Natural killer cell (primary cell): ENCODE measurements at regions not wholly inside any gene's neighbourhood (a gene's known extent, or its start where the extent isn't known, plus 50 kb on each side); places are given as distances from the start of the nearest gene placed in this dataset.

Experiments
- ATAC-seq, 3 donors: fragments of 150-1000 bp in 2 of 3; fragments of 200-7000 bp in 1 of 3; cut with Tn5 transposase; 1 replicate in 1 of 3; 2 replicates in 2 of 3; pipeline ENCODE4 v1.10.0; 2021; ENCODE audit warnings: mild to moderate bottlenecking in 2 of 3, moderate library complexity in 2 of 3
- DNase-seq, 2 donors: peaks; one replicate each; pipeline versions ENCODE4 v3.0.0 to v3.0.0-alpha.2; 2013 to 2021; ENCODE audit warnings: mixed read lengths in 1 of 2
- H3K27ac ChIP-seq: one replicate; pipeline ENCODE4 v1.5.1; 2013; ENCODE audit warnings: mild to moderate bottlenecking, low read length
- H3K27me3 ChIP-seq: one replicate; pipeline ENCODE4 v1.6.1; 2013; ENCODE audit warnings: low read length; ENCODE audit not compliant: control insufficient read depth, insufficient read depth
- H3K36me3 ChIP-seq: one replicate; pipeline ENCODE4 v1.6.1; 2013; ENCODE audit warnings: low read length; ENCODE audit not compliant: control insufficient read depth, insufficient read depth
- H3K4me1 ChIP-seq: one replicate; pipeline ENCODE4 v1.6.1; 2013; ENCODE audit warnings: low read length; ENCODE audit not compliant: control insufficient read depth, insufficient read depth
- H3K4me3 ChIP-seq: one replicate; pipeline ENCODE4 v1.5.1; 2013; ENCODE audit warnings: low read length
- H3K9me3 ChIP-seq: one replicate; pipeline ENCODE4 v1.6.1; 2013; ENCODE audit warnings: low read length; ENCODE audit not compliant: control insufficient read depth, insufficient read depth
- H3K27ac Mint-ChIP-seq, 2 donors: one replicate each; pipeline ENCODE4 v1.8.0; 2022; ENCODE audit warnings: mild to moderate bottlenecking in 2 of 2, mixed read lengths in 2 of 2, moderate library complexity in 1 of 2
- H3K27me3 Mint-ChIP-seq, 2 donors: one replicate each; pipeline ENCODE4 v1.8.0; 2022; ENCODE audit warnings: low read depth in 2 of 2, mixed read lengths in 2 of 2
- H3K36me3 Mint-ChIP-seq: one replicate; pipeline ENCODE4 v1.8.0; 2022; ENCODE audit warnings: mixed read lengths
- H3K4me1 Mint-ChIP-seq, 2 donors: one replicate each; pipeline ENCODE4 v1.8.0; 2022; ENCODE audit warnings: mixed read lengths in 2 of 2
- H3K4me3 Mint-ChIP-seq: one replicate; pipeline ENCODE4 v1.8.0; 2022; ENCODE audit warnings: mild to moderate bottlenecking, moderate library complexity, mixed read lengths
- H3K9me3 Mint-ChIP-seq, 2 donors: one replicate each; pipeline ENCODE4 v1.8.0; 2022; ENCODE audit warnings: mixed read lengths in 2 of 2
- WGBS: methylation state at CpG from one replicate; pipeline ENCODE4 v1.1.7; 2013; ENCODE audit warnings: missing lambda C conversion rate; ENCODE audit not compliant: insufficient coverage; 5-methylcytosine and 5-hydroxymethylcytosine counted together
- intact Hi-C: fragments of 100-400 bp; cut with micrococcal nuclease; formaldehyde crosslinking; loops from one replicate; pipeline ENCODE4 v1.14.2; 2022
- TF ChIP-seq, protein P1 (sequence below): fragments of 200-600 bp; IDR thresholded peaks from one replicate; pipeline ENCODE4 v1.8.0; 2022; ENCODE audit warnings: antibody characterized with exemption

DNA sequence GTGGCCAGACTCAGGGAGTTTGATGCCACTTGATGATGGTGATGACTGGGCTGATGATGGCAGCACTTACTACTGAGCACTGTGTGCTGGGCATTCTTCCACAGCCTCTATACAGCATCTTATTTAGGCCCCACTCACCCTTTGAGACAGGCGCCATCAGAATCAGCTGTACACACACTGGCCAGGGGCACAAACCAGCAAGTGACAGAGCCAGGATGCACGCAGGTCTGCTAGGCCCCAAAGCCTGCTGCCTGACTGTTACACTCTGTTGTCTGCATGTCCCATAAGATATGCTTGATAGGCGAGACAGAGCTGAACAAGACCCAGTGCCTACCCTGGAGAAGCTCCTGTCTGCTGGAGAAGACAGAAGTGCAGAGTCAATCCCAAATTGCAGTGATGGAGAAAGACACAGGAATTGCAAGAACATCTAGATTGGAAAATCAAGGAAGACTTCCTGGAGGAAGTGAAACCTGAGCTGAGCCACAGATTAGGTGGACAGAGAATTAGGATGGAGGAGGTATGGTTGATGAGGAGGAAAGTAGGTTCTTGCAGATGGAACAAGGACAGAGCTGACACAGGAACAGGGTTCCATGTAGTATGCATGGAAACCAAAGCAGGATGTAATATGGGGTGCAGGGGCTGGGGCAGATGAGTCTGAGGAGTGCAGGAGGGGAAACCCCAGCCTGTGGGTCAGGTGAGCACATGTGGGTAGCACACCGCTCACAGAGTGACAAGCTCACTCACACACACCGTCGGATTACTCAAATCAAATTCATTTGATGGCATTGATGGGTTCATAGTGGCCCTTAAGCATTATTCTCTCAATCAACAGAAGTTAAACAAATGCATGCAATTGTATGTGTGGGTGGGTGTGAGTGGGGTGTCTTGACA, 117.3 kb downstream of the BEGAIN start:
- no peak for DNase-seq
- 94% methylated on average over 3 of the region's 6 CpGs for WGBS
- Histone ChIP-seq H3K27ac (no peak overlapping the region), H3K36me3 (no peaks in the 10 kb centered on the region), H3K27me3 (no peaks in the 10 kb centered on the region), H3K4me1 (no peaks in the 10 kb centered on the region), H3K9me3 (no peaks in the 10 kb centered on the region), H3K4me3 (no peak overlapping the region)
- Mint-ChIP-seq H3K27ac (no peak overlapping the region), H3K9me3 (no peaks in the 10 kb centered on the region), H3K4me1 (peaks cover 0 to 10% of the 10 kb centered on the region in 2 donors), H3K4me3 (no peak overlapping the region), H3K27me3 (no peaks in the 10 kb centered on the region), H3K36me3 (no peaks in the 10 kb centered on the region)
- intact Hi-C loops = loop anchor here (10.0 kb wide), 1 partner anchor 85 kb away; no protein-coding TSS in a partner anchor
- TF ChIP-seq, protein P1, sequence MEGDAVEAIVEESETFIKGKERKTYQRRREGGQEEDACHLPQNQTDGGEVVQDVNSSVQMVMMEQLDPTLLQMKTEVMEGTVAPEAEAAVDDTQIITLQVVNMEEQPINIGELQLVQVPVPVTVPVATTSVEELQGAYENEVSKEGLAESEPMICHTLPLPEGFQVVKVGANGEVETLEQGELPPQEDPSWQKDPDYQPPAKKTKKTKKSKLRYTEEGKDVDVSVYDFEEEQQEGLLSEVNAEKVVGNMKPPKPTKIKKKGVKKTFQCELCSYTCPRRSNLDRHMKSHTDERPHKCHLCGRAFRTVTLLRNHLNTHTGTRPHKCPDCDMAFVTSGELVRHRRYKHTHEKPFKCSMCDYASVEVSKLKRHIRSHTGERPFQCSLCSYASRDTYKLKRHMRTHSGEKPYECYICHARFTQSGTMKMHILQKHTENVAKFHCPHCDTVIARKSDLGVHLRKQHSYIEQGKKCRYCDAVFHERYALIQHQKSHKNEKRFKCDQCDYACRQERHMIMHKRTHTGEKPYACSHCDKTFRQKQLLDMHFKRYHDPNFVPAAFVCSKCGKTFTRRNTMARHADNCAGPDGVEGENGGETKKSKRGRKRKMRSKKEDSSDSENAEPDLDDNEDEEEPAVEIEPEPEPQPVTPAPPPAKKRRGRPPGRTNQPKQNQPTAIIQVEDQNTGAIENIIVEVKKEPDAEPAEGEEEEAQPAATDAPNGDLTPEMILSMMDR = no peak
- ATAC-seq = no peak

DNA sequence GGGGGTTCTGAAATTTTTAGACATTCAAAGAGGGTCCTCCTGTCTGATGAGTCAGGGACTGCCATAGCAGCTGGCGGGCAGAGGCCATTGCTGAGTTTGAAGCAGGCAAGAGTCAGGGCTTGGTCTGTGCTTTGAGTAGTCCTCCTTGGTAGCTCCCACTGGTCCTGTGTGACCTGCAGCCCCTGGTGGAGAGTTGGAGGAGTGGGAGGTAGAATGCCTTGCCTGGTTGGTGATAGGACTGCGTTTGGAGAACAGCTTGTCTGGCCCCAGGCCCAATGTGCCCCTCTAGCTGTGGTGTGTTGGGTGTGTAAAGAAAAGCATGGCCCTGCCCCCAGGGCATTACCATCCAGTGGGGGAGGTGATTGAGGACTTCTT, 116.7 kb downstream of the BEGAIN start:
- no peaks in the 10 kb centered on the region for H3K36me3 Mint-ChIP-seq
- intact Hi-C loops = loop anchor here (10.0 kb wide), 1 partner anchor 86 kb away; no protein-coding TSS in a partner anchor
- no peaks in the 10 kb centered on the region for H3K27me3 ChIP-seq
- no peaks in the 10 kb centered on the region for H3K9me3 ChIP-seq
- DNase-seq = no peak
- H3K4me1 Mint-ChIP-seq = peaks cover 0 to 10% of the 10 kb centered on the region in 2 donors
- no peaks in the 10 kb centered on the region for H3K9me3 Mint-ChIP-seq
- H3K27me3 Mint-ChIP-seq = no peaks in the 10 kb centered on the region
- H3K36me3 ChIP-seq = no peaks in the 10 kb centered on the region
- H3K4me1 ChIP-seq = no peaks in the 10 kb centered on the region
- no peak overlapping the region for H3K4me3 Mint-ChIP-seq
- H3K4me3 ChIP-seq = no peak overlapping the region
- ATAC-seq = no peak
- H3K27ac Mint-ChIP-seq = no peak overlapping the region
- H3K27ac ChIP-seq = no peak overlapping the region
- TF ChIP-seq, protein P1 = no peak
- 97% methylated on average over 2 of the region's 2 CpGs for WGBS

DNA sequence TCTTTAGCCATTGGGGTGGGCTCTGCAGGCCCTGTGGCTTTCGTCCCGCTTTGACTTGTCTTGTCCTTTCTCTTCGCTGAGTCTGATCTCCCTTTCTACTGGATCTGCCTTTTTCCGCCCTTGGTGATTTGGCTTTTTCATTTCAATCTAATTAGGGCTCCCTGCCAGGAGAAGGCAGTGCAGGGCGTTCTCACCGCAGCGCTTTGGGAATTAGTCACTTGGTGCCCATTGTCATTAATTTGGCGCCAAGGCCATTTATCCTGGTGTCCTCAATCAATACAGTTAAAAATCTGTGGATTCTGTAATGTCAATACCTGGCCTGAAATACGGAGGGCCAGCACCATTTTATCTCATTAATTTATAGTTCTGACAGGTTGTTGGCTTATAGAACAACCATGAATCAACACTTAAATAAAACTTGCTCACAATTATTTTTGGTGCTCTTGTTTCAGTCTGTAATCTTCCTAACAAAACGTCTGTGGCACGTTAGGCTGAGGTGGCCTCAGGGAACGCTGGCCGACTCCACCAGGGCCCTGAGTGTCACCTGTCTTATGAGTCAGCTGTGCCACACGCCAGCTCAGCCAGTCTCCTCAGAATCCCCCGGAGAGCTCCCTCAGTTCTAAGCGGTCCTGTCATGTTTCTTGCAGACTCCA, 115.7 kb downstream of the BEGAIN start:
- TF ChIP-seq, protein P1 = no peak
- H3K36me3 Mint-ChIP-seq = no peaks in the 10 kb centered on the region
- 91% methylated on average over 16 of the region's 16 CpGs for WGBS

More for the DNA sequence above, 115.7 kb downstream of the BEGAIN start:
- no peak for DNase-seq
- H3K9me3 Mint-ChIP-seq = no peaks in the 10 kb centered on the region
- intact Hi-C loops = loop anchor here (10.0 kb wide), 1 partner anchor 87 kb away; no protein-coding TSS in a partner anchor
- H3K4me3 ChIP-seq = no peak overlapping the region
- H3K36me3 ChIP-seq = no peaks in the 10 kb centered on the region
- no peak overlapping the region for H3K27ac ChIP-seq
- H3K27me3 ChIP-seq = no peaks in the 10 kb centered on the region
- no peak overlapping the region for H3K4me3 Mint-ChIP-seq
- H3K27ac Mint-ChIP-seq = no peak overlapping the region
- H3K4me1 Mint-ChIP-seq = peaks cover 0 to 10% of the 10 kb centered on the region in 2 donors
- no peaks in the 10 kb centered on the region for H3K9me3 ChIP-seq
- H3K4me1 ChIP-seq = no peaks in the 10 kb centered on the region
- ATAC-seq = no peak
- no peaks in the 10 kb centered on the region for H3K27me3 Mint-ChIP-seq
